HepG2 (cell line): ENCODE measurements at regions not wholly inside any gene's neighbourhood (a gene's known extent, or its start where the extent isn't known, plus 50 kb on each side); places are given as distances from the start of the nearest gene placed in this dataset.

Experiments used
- HCFC1 ChIP-seq: fragments of 150-350 bp; IDR thresholded peaks from 2 replicates; pipeline ENCODE4 v1.6.1; 2014; ENCODE audit warnings: low read depth, low read length
- MZF1 ChIP-seq: sonication (generic); formaldehyde crosslinking; IDR thresholded peaks from 2 replicates; pipeline ENCODE4 v1.8.1; 2023; ENCODE audit warnings: mild to moderate bottlenecking, missing genetic modification reagents, borderline replicate concordance
- PRDM15 ChIP-seq: sonication (generic); formaldehyde crosslinking; IDR thresholded peaks from 2 replicates; pipeline ENCODE4 v1.4.0; 2020; ENCODE audit warnings: missing genetic modification reagents
- ZNF18 ChIP-seq: sonication (generic); formaldehyde crosslinking; IDR thresholded peaks from 2 replicates; pipeline ENCODE4 v1.8.0; 2022; ENCODE audit warnings: mild to moderate bottlenecking, missing genetic modification reagents; ENCODE audit not compliant: insufficient replicate concordance
- ZNF558 ChIP-seq: sonication (generic); formaldehyde crosslinking; IDR thresholded peaks from 2 replicates; pipeline ENCODE4 v1.9.0; 2022; ENCODE audit warnings: mild to moderate bottlenecking, missing genetic modification reagents, borderline replicate concordance

- TF ChIP-seq MZF1 (CRISPR knock-in tag), result no peak
- TF ChIP-seq ZNF558 (CRISPR knock-in tag), result no peak
- TF ChIP-seq ZNF18 (CRISPR knock-in tag), result no peak
- TF ChIP-seq PRDM15 (CRISPR knock-in tag), result no peak
- no peak for TF ChIP-seq HCFC1
These were observed 139.5 kb downstream of the CYLD start for GRCh38 chr16:50881331-50881830.
